Endothelial cell of umbilical vein (primary cell): ENCODE measurements at regions not wholly inside any gene's neighbourhood (a gene's known extent, or its start where the extent isn't known, plus 50 kb on each side); places are given as distances from the start of the nearest gene placed in this dataset.

Experiments
- BruUV-seq: library from RNA; stranded (reverse); fragments of 400-500 nt; replicated peaks from 2 replicates; lab custom pipeline; 2021; lab: Mats Ljungman, UMichigan
- CTCF ChIA-PET: fragments of 300-600, 350-600 bp; sonication (Branson Sonifier 250); formaldehyde crosslinking; loops from one replicate; lab custom pipeline; 2021; ENCODE audit warnings: antibody characterized with exemption, inconsistent platforms; lab: Charles Lee
- POLR2A ChIA-PET: fragments of 300-600, 350-600 bp; sonication (Branson Sonifier 250); formaldehyde crosslinking; loops from one replicate; lab custom pipeline; 2021; ENCODE audit warnings: antibody characterized with exemption, inconsistent platforms; lab: Charles Lee
- DNase-seq: peaks from one replicate; pipeline ENCODE4 v3.0.0-alpha.2; 2011; ENCODE audit warnings: low read depth, low spot score
- FAIRE-seq: peaks from 2 replicates; lab custom pipeline; 2011; peaks lifted over from hg19 to GRCh38; lab: Jason Lieb, UNC
- H2AFZ ChIP-seq: 2 replicates; pipeline ENCODE4 v1.6.0; 2012; ENCODE audit warnings: low read depth, low read length, control low read depth, inconsistent platforms
- H3K27ac ChIP-seq: 2 replicates; pipeline ENCODE4 v1.5.1; 2011; ENCODE audit warnings: low read depth, mild to moderate bottlenecking, control low read depth, low read length, moderate library complexity; ENCODE audit not compliant: insufficient read depth
- H3K27me3 ChIP-seq, 2 experiments: 2 replicates each; pipeline versions ENCODE4 v1.6.0 to v1.6.1; 2011; ENCODE audit warnings: low read length in 2 of 2, mixed read lengths in 1 of 2; ENCODE audit not compliant: control insufficient read depth in 2 of 2, insufficient read depth in 2 of 2
- H3K36me3 ChIP-seq, 2 experiments: 2 replicates in 1 of 2; 3 replicates in 1 of 2; pipeline ENCODE4 v1.5.1; 2011; ENCODE audit warnings: low read length in 2 of 2, mild to moderate bottlenecking in 1 of 2, moderate library complexity in 1 of 2; ENCODE audit not compliant: control insufficient read depth in 2 of 2, insufficient read depth in 2 of 2; ENCODE audit errors: extremely low read depth in 1 of 2
- H3K4me1 ChIP-seq: 3 replicates; pipeline ENCODE4 v1.5.1; 2011; ENCODE audit warnings: mild to moderate bottlenecking, low read length; ENCODE audit not compliant: control insufficient read depth, insufficient read depth; ENCODE audit errors: extremely low read depth
- H3K4me2 ChIP-seq: 2 replicates; pipeline ENCODE4 v1.6.1; 2011; ENCODE audit warnings: low read length, control low read depth, mixed read lengths; ENCODE audit not compliant: insufficient read depth
- H3K4me3 ChIP-seq, 3 experiments: fragments of 200-600 bp in 1 of 3; sonication (generic), shearing (Covaris generic) in 1 of 3; replicated peaks in 1 of 3; 2 replicates each; pipeline ENCODE4 v1.5.1; 2011 to 2016; ENCODE audit warnings: control low read depth in 3 of 3, low read length in 3 of 3, mild to moderate bottlenecking in 2 of 3, inconsistent platforms in 1 of 3, low read depth in 1 of 3, moderate library complexity in 1 of 3; ENCODE audit not compliant: insufficient read depth in 1 of 3
- H3K79me2 ChIP-seq: 2 replicates; pipeline ENCODE4 v1.6.0; 2012; ENCODE audit warnings: low read length, inconsistent platforms; ENCODE audit not compliant: control insufficient read depth, insufficient read depth
- H3K9ac ChIP-seq: replicated peaks from 2 replicates; pipeline ENCODE3; 2011; ENCODE audit warnings: low read length, control low read depth; ENCODE audit not compliant: insufficient read depth; ENCODE audit errors: extremely low read depth
- H3K9me1 ChIP-seq: replicated peaks from 3 replicates; pipeline ENCODE4 v1.6.0; 2011; ENCODE audit warnings: mild to moderate bottlenecking, low read length; ENCODE audit not compliant: control insufficient read depth, insufficient read depth; ENCODE audit errors: extremely low read depth
- H3K9me3 ChIP-seq: replicated peaks from 2 replicates; pipeline ENCODE4 v1.5.1; 2012; ENCODE audit warnings: low read length, inconsistent platforms; ENCODE audit not compliant: control insufficient read depth, insufficient read depth
- H4K20me1 ChIP-seq: replicated peaks from 2 replicates; pipeline ENCODE3; 2011; ENCODE audit warnings: mild to moderate bottlenecking, low read length; ENCODE audit not compliant: control insufficient read depth, insufficient read depth; ENCODE audit errors: extremely low read depth
- FOS ChIP-seq: IDR thresholded peaks from 2 replicates; pipeline ENCODE4 v1.6.1; 2011; ENCODE audit warnings: mild to moderate bottlenecking, low read length, moderate library complexity, borderline replicate concordance; ENCODE audit not compliant: insufficient read depth
- JUN ChIP-seq: IDR thresholded peaks from 2 replicates; pipeline ENCODE4 v1.6.1; 2011; ENCODE audit warnings: borderline replicate concordance, low read depth; ENCODE audit not compliant: insufficient read length, insufficient read depth
- MYC ChIP-seq: IDR thresholded peaks from one replicate; pipeline ENCODE4 v1.6.1; 2011; ENCODE audit warnings: mild to moderate bottlenecking, low read depth, low read length
- POLR2AphosphoS5 ChIP-seq: IDR thresholded peaks from 2 replicates; pipeline ENCODE4 v1.6.1; 2012; ENCODE audit warnings: low read depth, mild to moderate bottlenecking, control low read depth, low read length, moderate library complexity; ENCODE audit not compliant: insufficient read depth
- dilution Hi-C: fragments of 300-500 bp; cut with MboI; formaldehyde crosslinking; loops from one replicate; pipeline ENCODE4 v1.15.0; 2019; ENCODE audit warnings: low sequenced_read_pairs; ENCODE audit not compliant: extremely low pct_ligation_motif_present
- intact Hi-C: fragments of 100-400 bp; cut with micrococcal nuclease; formaldehyde crosslinking; loops from one replicate; pipeline ENCODE4 v1.10.0; 2022
- TF ChIP-seq, protein P1 (sequence below), 2 donors: IDR thresholded peaks; 1 replicate in 1 of 2; 2 replicates in 1 of 2; pipeline ENCODE4 v1.5.1; 2011; ENCODE audit warnings: low read length in 2 of 2, mild to moderate bottlenecking in 2 of 2, moderate library complexity in 2 of 2, control low read depth in 1 of 2, inconsistent platforms in 1 of 2, low read depth in 1 of 2; ENCODE audit not compliant: insufficient read depth in 1 of 2; ENCODE audit errors: extremely low read depth in 1 of 2
- TF ChIP-seq, protein P2 (sequence below): IDR thresholded peaks from 2 replicates; pipeline ENCODE4 v1.6.1; 2011; ENCODE audit not compliant: insufficient read depth, insufficient read length

GRCh38 chr3:94234177-94234788 lies 171.4 kb downstream of the NSUN3 start:
- DNase-seq: peak; percentile 22
- peak; percentile 64 for FAIRE-seq
- Histone ChIP-seq H3K79me2 (no peaks in the 10 kb centered on the region), H2AFZ (no peak overlapping the region), H3K9me3 (no peaks in the 10 kb centered on the region), H3K9me1 (no peaks in the 10 kb centered on the region), H3K27me3 (no peaks in the 10 kb centered on the region), H3K27ac (no peak overlapping the region), H4K20me1 (no peaks in the 10 kb centered on the region), H3K4me1 (no peaks in the 10 kb centered on the region), H3K36me3 (no peaks in the 10 kb centered on the region), H3K4me2 (no peak overlapping the region), H3K4me3 (no peak overlapping the region), H3K9ac (no peak overlapping the region)
- no peak for TF ChIP-seq JUN
- TF ChIP-seq, protein P1, sequence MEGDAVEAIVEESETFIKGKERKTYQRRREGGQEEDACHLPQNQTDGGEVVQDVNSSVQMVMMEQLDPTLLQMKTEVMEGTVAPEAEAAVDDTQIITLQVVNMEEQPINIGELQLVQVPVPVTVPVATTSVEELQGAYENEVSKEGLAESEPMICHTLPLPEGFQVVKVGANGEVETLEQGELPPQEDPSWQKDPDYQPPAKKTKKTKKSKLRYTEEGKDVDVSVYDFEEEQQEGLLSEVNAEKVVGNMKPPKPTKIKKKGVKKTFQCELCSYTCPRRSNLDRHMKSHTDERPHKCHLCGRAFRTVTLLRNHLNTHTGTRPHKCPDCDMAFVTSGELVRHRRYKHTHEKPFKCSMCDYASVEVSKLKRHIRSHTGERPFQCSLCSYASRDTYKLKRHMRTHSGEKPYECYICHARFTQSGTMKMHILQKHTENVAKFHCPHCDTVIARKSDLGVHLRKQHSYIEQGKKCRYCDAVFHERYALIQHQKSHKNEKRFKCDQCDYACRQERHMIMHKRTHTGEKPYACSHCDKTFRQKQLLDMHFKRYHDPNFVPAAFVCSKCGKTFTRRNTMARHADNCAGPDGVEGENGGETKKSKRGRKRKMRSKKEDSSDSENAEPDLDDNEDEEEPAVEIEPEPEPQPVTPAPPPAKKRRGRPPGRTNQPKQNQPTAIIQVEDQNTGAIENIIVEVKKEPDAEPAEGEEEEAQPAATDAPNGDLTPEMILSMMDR (IDR thresholded peaks at IDR 0.05; ENCODE audit: extremely low read depth in 1 of 2, insufficient read depth in 1 of 2, low read depth in 1 of 2, low read length in 2 of 2): peak; percentile 35 to 44
- ChIA-PET CTCF (interaction anchor here (0.6 to 1.5 kb wide), 3 partner anchors 15 to 856 kb away, joined by 3 to 7 read pairs (median 3); no protein-coding TSS in a partner anchor), POLR2A (no interaction called here)
- intact Hi-C loops (no loop called here), dilution Hi-C loops (no loop called here)
- no TSS peak for BruUV-seq

DNA sequence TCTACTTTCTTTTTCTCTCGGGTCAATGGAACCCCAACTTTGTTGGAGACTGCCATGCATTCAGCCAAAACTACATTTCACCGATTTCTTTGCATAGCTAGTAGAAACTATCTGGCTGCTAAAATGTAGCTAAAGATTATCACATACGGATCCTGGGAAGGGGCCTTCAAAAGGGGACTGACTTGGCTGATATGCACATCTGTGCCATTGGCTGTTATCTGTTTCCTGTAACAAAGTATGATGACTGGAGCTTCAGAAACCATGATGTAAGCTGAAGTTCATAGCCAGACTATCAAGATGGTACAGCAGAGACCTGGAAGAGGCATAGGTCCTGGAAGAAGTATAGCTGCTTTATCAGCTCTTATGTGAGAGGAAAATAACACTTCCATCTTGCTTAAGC lies 179.1 kb downstream of the NSUN3 start:
- H3K9me3 ChIP-seq: no peaks in the 10 kb centered on the region
- H3K9me1 ChIP-seq: no peaks in the 10 kb centered on the region
- ChIA-PET POLR2A (no interaction called here), CTCF (no interaction called here)
- no peaks in the 10 kb centered on the region for H3K79me2 ChIP-seq
- no TSS peak for BruUV-seq
- no peak for FAIRE-seq
- H3K27me3 ChIP-seq: no peaks in the 10 kb centered on the region
- H4K20me1 ChIP-seq: no peaks in the 10 kb centered on the region
- H3K9ac ChIP-seq: no peak overlapping the region
- H3K4me1 ChIP-seq: no peaks in the 10 kb centered on the region
- H2AFZ ChIP-seq: no peak overlapping the region
- no peak overlapping the region for H3K4me3 ChIP-seq
- TF ChIP-seq JUN (no peak), POLR2AphosphoS5 (no peak), MYC (no peak), FOS (no peak)
- TF ChIP-seq, protein P2, sequence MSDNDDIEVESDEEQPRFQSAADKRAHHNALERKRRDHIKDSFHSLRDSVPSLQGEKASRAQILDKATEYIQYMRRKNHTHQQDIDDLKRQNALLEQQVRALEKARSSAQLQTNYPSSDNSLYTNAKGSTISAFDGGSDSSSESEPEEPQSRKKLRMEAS: no peak
- TF ChIP-seq, protein P1 (IDR thresholded peaks at IDR 0.05; ENCODE audit: extremely low read depth in 1 of 2, insufficient read depth in 1 of 2, low read depth in 1 of 2, low read length in 2 of 2): no peak
- H3K4me2 ChIP-seq: no peak overlapping the region
- intact Hi-C loops: no loop called here
- H3K36me3 ChIP-seq: no peaks in the 10 kb centered on the region
- H3K27ac ChIP-seq: no peak overlapping the region
- dilution Hi-C loops: no loop called here
- DNase-seq: no peak
